ENCODE measurements at regions not wholly inside any gene's neighbourhood (a gene's known extent, or its start where the extent isn't known, plus 50 kb on each side); places are given as distances from the start of the nearest gene placed in this dataset.
A peak's percentile ranks its signal among the peaks of the same experiment; 100 is the strongest.

GRCh38 chr5:58094031-58094430 lies 365.9 kb downstream of the PLK2 start:
- ATAC-seq, result peak in 1 of 2 donors; percentile 13

GRCh38 chr5:58090704-58091103 lies 369.2 kb downstream of the PLK2 start:
- no peak for ATAC-seq

GRCh38 chr5:58088941-58089340 lies 370.9 kb downstream of the PLK2 start:
- ATAC-seq, result no peak

- ATAC-seq, result no peak
These were observed 372.0 kb downstream of the PLK2 start for GRCh38 chr5:58087905-58088304.

GRCh38 chr5:58087123-58087522 lies 372.8 kb downstream of the PLK2 start:
- no peak for ATAC-seq

GRCh38 chr5:58085800-58086199 lies 374.1 kb downstream of the PLK2 start:
- no peak for ATAC-seq

GRCh38 chr5:58081435-58081834 lies 378.5 kb downstream of the PLK2 start:
- no peak for ATAC-seq

GRCh38 chr5:58080573-58080972 lies 379.3 kb downstream of the PLK2 start:
- no peak for ATAC-seq

GRCh38 chr5:58077966-58078365 lies 381.9 kb downstream of the PLK2 start:
- ATAC-seq, result no peak

- no peak for ATAC-seq
These were observed 382.5 kb downstream of the PLK2 start for GRCh38 chr5:58077416-58077815.

GRCh38 chr5:58076483-58077257 lies 383.2 kb downstream of the PLK2 start:
- no peak for ATAC-seq

- no peak for ATAC-seq
These were observed 384.0 kb downstream of the PLK2 start for GRCh38 chr5:58075907-58076306.

GRCh38 chr5:58074717-58075116 lies 385.2 kb downstream of the PLK2 start:
- ATAC-seq, result no peak

- ATAC-seq, result no peak
These were observed 385.7 kb downstream of the PLK2 start for GRCh38 chr5:58074222-58074621.

- no peak for ATAC-seq
These were observed 386.6 kb downstream of the PLK2 start for GRCh38 chr5:58073243-58073642.

GRCh38 chr5:58072300-58072965 lies 387.5 kb downstream of the PLK2 start:
- no peak for ATAC-seq

- no peak for ATAC-seq
These were observed 388.3 kb downstream of the PLK2 start for GRCh38 chr5:58071566-58071965.

- no peak for ATAC-seq
These were observed 390.0 kb downstream of the PLK2 start for GRCh38 chr5:58069846-58070245.

GRCh38 chr5:58069016-58069705 lies 390.7 kb downstream of the PLK2 start:
- no peak for ATAC-seq

GRCh38 chr5:58066557-58066956 lies 393.3 kb downstream of the PLK2 start:
- ATAC-seq, result no peak

GRCh38 chr5:58066076-58066475 lies 393.8 kb downstream of the PLK2 start:
- no peak for ATAC-seq

GRCh38 chr5:58064801-58065200 lies 395.1 kb downstream of the PLK2 start:
- no peak for ATAC-seq

GRCh38 chr5:58060996-58061395 lies 398.9 kb downstream of the PLK2 start:
- ATAC-seq, result no peak

GRCh38 chr5:58057324-58057723 lies 402.6 kb downstream of the PLK2 start:
- no peak for ATAC-seq
